HG02970 (cell line): ENCODE measurements at regions not wholly inside any gene's neighbourhood (a gene's known extent, or its start where the extent isn't known, plus 50 kb on each side); places are given as distances from the start of the nearest gene placed in this dataset.
"Not testable (repeated sequence)": the region's sequence is repeated elsewhere in the genome, so short reads cannot be mapped to it uniquely, and the experiment has no call there.

Experiments used
- ATAC-seq: cut with Tn5 transposase; IDR thresholded peaks from one replicate; pipeline ENCODE4 v1.9.1; 2021; ENCODE audit warnings: mild to moderate bottlenecking, moderate library complexity, moderate number of reproducible peaks; ENCODE audit not compliant: unreplicated experiment, low FRiP score

GRCh38 chr14:101634202-101634849 lies 73.0 kb downstream of the DIO3 start:
- no peak for ATAC-seq

- ATAC-seq: no peak
Measured at GRCh38 chr14:101634850-101635748, 73.8 kb downstream of the DIO3 start.

GRCh38 chr14:101635749-101636560 lies 74.7 kb downstream of the DIO3 start:
- no peak for ATAC-seq

DNA sequence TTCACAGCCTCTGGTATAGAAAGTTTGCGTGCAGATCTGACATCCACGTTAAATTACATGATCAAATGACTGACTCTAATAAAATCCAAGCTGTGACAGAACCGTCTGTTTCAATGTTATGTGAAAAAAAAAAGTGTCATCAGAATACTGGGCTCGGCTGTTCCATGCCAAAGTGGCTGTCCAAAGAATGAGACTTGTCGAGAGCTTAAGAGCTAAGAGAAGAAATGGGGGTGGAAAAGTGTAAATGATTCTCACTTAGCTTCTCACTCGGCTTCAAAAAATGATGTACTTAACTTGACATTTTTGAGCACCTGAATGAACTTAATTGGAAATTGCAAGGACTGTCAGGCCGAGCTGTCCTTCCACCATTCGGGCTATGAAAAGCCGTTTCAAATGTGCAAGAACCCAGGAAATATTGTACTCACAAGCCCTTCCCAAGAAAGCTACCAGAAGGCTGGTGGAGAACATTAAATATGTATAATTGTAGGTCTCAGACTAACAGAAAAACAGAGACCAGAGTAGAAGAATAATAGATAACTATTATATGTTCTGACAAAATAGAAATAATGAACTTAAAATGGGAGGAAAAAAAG lies 78.0 kb downstream of the DIO3 start:
- no peak for ATAC-seq

GRCh38 chr14:101643651-101644050 lies 82.4 kb downstream of the DIO3 start:
- no peak for ATAC-seq

DNA sequence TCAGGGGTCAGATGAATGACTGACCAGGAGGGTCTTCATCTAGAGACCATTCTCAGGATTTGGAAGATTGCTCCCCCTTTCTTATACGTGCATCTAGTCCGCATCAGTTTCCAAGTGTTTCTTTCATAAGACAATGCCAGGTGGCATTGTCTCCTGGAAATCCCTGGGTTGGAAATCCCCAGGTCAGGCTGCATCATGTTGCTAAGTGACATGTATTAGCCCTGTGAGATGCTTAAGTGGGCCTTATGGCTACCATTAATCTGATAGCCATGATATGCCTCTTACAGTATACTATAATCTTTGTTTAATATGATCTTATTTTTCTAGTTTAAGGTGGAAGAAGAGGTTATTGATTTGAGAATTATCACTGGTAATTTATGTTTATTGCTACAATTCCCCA lies 92.8 kb downstream of the DIO3 start:
- no peak for ATAC-seq

DNA sequence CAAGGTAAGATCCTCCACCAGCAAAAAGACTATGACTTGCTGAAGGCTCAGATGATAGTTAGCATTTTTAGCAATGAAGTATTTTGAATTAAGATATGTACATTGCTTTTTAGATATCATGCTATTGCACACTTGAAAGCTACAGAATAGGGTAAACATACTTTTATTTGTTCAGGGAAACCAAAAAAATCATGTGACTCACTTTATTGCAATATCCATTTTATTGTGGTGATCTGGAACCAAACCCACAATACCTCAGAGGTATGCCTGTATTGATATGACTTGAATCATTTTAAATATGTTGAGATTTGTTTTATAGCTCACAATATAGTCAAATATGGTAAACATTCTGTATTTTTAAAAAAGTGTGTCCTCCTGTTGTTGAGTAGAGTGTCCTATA lies 96.1 kb downstream of the DIO3 start:
- ATAC-seq: no peak

- ATAC-seq: no peak
Measured at GRCh38 chr14:101665478-101666078, 95.9 kb upstream of the PPP2R5C start.

DNA sequence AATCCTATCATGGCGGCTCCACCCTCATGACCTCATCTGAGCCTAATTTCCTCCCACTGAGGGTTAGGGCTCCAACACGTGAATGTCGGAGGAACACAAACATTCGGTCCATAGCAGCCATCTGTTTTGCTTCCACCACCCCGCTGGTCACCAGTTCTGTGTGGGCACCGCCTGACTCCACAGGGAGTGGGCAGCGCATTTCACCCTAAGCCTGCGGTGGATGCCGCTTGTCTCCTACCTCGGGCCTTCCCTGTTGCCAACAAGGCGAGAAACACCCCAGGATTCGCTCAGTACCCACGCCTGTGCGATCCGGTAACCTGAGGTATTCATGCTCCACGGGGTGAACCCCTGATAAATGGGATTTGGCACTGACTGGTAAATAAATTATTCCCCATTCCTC lies 95.2 kb upstream of the PPP2R5C start:
- no peak for ATAC-seq

GRCh38 chr14:101669629-101670028 lies 91.9 kb upstream of the PPP2R5C start:
- no peak for ATAC-seq

DNA sequence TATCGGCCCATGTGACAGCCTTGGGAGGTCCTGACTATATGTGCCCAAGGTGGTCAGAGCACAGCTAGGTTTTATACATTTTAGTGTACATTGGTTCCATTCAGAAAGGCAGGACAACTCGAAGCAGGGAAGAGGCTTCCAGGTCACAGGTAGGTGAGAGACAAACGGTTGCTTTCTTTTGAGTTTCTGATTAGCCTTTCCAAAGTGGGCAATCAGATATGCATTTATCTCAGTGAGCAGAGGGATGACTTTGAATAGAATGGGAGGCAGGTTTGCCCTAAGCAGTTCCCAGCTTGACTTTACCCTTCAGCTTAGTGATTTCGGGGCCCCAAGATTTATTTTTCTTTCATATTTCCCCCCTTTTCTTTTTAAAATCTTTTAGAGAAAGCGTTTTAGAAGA lies 87.6 kb upstream of the PPP2R5C start:
- no peak for ATAC-seq

DNA sequence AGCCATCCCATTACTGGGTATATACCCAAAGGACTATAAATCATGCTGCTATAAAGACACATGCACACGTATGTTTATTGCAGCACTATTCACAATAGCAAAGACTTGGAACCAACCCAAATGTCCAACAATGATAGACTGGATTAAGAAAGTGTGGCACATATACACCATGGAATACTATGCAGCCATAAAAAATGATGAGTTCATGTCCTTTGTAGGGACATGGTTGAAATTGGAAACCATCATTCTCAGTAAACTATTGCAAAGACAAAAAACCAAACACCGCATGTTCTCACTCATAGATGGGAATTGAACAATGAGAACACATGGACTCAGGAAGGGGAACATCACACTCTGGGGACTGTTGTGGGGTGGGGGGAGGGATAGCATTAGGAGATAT lies 85.7 kb upstream of the PPP2R5C start:
- not testable (repeated sequence) for ATAC-seq

DNA sequence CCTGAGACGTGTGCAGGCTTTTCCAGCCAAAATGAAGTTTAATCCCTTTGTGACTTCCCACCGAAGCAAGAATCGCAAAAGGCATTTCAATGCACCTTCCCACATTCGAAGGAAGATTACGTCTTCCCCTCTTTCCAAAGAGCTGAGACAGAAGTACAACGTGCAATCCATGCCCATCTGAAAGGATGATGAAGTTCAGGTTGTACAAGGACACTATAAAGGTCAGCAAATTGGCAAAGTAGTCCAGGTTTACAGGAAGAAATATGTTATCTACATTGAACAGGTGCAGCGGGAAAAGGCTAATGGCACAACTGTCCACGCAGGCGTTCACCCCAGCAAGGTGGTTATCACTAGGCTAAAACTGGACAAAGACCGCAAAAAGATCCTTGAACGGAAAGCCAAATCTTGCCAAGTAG lies 83.6 kb upstream of the PPP2R5C start:
- ATAC-seq: not testable (repeated sequence)

DNA sequence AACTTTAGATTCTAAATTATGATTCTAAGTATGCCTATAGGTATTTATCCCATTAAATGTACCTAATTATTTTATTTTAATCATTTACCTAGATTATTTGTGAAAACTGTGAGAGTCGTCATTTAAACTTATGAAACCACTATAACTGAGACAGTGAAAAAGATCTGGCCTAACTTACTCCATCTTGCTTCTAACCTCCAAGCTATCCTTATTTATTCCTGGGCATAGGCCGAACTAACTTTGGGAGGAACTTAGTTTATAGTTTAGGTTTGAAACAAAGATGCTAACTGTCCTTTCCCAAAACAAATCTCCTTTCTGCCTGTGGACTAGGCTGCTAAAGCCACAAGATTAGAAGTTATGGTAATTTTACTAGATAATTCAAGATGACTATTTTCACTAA lies 79.7 kb upstream of the PPP2R5C start:
- no peak for ATAC-seq

GRCh38 chr14:101683365-101683764 lies 78.1 kb upstream of the PPP2R5C start:
- no peak for ATAC-seq

DNA sequence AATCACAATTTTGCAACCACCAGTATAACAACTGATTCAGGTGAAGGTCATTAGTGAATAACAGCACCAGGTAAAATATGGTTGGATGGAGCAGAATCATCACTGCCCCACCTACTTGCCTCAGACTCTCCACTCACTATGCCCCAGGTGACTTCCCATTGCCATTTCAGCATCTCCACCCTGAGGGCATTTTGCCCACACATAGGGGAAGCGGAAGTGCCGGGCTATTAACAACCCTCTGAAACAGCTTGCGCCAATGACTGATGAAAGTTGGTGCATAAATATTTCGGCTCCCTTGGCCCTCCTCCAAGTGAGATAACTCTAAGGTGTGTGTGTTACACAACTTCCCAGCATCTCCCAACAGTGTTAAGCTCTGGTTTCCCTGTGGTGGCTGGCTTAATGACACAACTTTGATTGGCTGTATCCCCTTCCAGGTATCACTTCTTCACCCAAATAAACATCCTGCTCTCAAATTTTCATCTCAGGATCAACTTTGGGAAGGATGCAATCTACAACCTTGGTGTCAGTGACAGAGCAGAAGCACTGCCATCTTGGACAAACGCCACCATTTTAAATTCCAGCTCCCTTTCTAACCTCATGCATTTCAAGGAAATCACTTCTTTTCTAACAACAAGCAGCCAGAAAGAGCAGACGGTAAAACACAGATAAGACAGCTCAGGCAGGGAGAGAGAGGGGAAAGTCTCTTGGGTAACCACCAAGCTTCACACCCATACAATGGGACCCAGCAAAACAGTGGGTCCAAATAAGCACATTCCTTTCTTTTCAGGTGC lies 73.6 kb upstream of the PPP2R5C start:
- ATAC-seq: no peak

GRCh38 chr14:101689039-101689501 lies 72.4 kb upstream of the PPP2R5C start:
- no peak for ATAC-seq

- not testable (repeated sequence) for ATAC-seq
Measured at GRCh38 chr14:101689966-101690365, 71.5 kb upstream of the PPP2R5C start.

DNA sequence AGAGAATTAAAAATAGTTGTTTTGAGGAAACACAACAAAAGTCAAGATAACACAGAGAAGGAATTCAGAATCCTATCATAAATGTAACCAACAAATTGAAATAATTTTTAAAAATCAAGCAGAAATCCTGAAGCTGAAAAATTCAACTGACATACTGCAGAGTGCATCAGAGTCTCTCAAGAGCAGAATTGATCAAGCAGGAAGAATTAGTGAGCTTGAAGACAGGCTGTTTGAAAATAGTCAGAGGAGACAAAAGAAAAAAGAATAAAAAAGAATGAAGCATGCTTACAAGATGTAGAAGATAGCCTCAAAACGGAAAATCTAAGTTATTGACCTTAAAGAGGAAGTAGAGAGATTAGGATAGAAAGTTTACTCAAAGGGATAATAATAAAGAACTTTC lies 65.8 kb upstream of the PPP2R5C start:
- ATAC-seq: no peak
